SK-MEL-5 (cell line): ENCODE measurements at regions not wholly inside any gene's neighbourhood (a gene's known extent, or its start where the extent isn't known, plus 50 kb on each side); places are given as distances from the start of the nearest gene placed in this dataset.

Experiments used
- DNase-seq: peaks from one replicate; pipeline ENCODE4 v3.0.0-alpha.2; 2016; ENCODE audit warnings: low read depth, low spot score
- in situ Hi-C: cut with HindIII; loops from 2 replicates; pipeline ENCODE4 v1.10.0; 2016; ENCODE audit warnings: low sequenced_read_pairs, high pct_unique_total_duplicates, low pct_unique_long_range_greater_than_20kb

DNA sequence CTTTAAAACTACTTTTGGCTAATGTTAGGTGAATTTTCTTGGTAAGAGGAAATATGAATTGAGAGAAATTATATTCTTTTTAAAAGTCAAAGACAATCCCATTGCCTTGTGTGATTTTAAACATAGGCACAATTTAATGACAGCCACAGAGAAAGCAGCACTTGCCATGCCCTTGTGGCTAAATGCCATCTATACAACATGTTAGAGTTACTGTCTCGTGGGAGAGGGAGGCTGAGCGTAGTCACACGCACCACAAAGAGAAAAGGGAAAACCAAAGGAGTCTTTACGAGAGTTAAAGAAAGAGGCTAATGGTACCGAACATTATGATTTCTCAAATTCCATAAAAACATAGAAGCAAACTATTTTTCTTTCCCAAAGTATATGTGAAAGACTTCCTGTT, 537.9 kb downstream of the PTPRC start:
- DNase-seq: no peak
- in situ Hi-C loops: no loop called here

DNA sequence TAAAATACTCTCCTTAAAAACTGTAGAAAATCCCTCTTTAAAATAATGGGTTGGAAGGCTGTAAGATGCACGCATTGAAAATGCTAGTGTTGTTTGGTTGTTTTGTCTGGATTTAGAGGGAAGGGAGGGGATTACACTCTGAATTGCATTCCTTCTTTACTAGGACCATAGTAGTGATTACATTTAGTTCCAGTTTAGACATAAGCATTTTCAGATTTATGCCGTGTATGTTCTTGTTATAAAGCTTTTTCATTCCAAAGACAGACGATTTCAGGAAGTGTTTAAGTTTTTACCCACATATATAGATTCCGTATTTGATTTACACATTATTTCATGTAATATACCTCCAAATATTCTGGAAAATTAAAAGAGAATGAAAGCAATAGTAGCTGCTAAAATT, 538.4 kb downstream of the PTPRC start:
- DNase-seq: no peak
- in situ Hi-C loops: no loop called here

- in situ Hi-C loops: no loop called here
- DNase-seq: no peak
These were observed 539.8 kb downstream of the PTPRC start for GRCh38 chr1:199178646-199179045.

DNA sequence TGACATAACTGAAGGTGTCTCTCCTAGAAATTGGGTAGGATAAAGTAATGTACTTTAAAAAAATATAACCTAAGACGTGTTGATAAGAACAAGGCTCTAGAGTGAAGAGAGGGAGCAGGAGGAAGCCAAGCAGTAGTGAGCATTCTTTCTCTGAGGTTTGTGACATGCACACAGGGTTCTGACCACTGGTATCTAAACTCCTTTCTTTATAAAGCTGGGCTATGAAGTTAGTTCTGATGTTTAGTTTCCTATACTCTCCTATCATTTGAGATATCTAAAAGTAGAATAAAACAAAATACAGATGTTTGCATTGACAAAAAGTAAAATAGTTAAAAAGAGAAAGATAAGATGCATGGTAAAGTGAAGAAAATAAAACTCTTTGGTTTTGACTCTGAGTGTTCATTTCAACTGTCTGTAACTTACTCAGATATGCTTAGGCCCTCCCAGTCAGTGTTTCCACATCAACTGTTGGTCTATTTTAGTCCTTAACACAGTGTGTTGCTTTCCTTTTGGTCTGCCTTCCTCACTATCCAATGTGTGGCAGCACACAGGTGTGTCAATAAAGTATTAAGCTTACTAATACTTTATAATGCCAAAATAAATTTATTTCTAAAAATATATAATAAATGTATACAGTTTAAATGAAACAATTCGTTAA, 543.5 kb downstream of the PTPRC start:
- no peak for DNase-seq
- in situ Hi-C loops: no loop called here

DNA sequence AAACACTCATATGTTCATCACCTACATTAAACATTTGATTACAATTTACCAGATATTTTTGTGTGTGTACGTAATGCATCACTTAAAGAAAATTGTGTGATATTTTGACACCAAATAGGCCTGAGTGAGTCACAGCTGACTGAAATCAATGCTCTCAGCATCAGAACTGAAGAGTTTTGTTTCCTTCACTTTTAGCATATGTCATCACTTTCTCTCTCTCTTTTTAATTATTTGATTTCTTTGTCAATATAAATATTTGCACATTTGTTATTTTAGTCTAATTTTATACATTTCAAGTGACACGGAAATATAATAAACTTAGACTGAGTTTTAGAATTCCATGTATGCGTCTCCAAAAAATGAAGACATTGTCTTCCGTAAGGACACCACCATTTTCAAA, 545.3 kb downstream of the PTPRC start:
- in situ Hi-C loops: no loop called here
- DNase-seq: no peak

GRCh38 chr1:199194862-199195261, 556.0 kb downstream of the PTPRC start:
- no peak for DNase-seq
- in situ Hi-C loops: no loop called here

- in situ Hi-C loops: no loop called here
These were observed 558.9 kb downstream of the PTPRC start for GRCh38 chr1:199197695-199198094.

GRCh38 chr1:199202331-199202730, 563.5 kb downstream of the PTPRC start:
- no peak for DNase-seq
- in situ Hi-C loops: no loop called here

More at GRCh38 chr1:199197695-199198094, 558.9 kb downstream of the PTPRC start:
- no peak for DNase-seq

GRCh38 chr1:199204231-199204630, 565.4 kb downstream of the PTPRC start:
- in situ Hi-C loops: no loop called here
- DNase-seq: no peak

GRCh38 chr1:199205740-199206441, 567.1 kb downstream of the PTPRC start:
- in situ Hi-C loops: no loop called here

DNA sequence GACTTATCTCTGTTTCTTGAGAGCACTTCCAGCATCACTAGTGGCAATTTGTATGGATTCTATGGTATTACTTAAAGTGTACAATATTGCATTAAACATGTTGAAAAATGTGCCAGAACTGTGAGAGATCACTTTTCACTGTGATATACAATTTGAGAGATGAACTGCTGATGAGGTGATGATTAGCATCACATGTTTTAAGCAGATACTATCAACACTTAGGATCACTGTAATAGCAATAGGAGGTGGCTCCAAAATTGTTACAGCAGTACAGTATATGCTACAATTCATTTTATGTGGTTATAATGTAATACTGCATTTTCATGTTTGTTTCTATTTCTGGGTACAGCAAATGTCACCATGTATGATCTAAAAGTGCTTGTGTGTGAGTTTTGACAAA, 570.0 kb downstream of the PTPRC start:
- no peak for DNase-seq
- in situ Hi-C loops: no loop called here

More at GRCh38 chr1:199205740-199206441, 567.1 kb downstream of the PTPRC start:
- DNase-seq: no peak

- DNase-seq: no peak
- in situ Hi-C loops: no loop called here
These were observed 579.2 kb downstream of the PTPRC start for GRCh38 chr1:199218065-199218464.

DNA sequence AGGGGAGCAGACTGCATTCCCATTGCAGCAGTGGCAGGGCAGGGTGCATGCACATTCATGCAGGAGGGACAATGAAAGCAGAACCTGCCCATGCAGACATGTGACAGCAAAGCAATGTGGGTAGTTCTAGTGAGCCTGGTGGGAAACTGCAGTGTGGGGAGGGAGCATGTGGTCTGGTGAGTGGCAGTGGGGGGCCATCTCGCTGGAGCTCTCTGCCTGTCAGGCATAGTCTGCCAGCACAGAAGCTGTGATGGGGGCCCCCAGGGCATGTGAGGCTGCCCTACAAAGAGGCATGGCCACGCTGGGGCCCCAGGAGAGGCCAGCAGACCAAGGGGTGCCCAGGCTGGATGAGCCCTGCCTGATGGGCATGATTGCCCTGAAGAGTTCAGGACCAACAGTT, 579.7 kb downstream of the PTPRC start:
- in situ Hi-C loops: no loop called here
- DNase-seq: no peak

DNA sequence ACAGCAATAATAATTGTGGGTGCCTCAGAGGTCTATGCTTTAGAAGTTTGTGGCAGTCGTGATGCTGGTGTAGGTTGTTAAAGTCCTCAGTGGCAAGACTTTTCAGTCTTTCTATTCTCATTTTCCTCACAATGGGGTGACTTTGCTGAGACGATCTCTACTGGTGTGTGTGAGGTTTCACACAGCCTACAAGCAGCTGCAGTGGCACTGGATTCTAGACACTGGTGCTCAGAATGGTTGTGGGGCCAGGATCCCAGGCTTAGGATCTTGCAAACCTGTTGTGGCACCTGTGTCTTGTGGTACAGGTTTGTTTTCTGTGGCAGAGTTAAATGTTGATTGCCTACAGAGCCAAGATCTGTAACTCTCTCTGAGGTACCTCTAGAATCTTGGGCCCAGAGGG, 581.2 kb downstream of the PTPRC start:
- no peak for DNase-seq
- in situ Hi-C loops: no loop called here

DNA sequence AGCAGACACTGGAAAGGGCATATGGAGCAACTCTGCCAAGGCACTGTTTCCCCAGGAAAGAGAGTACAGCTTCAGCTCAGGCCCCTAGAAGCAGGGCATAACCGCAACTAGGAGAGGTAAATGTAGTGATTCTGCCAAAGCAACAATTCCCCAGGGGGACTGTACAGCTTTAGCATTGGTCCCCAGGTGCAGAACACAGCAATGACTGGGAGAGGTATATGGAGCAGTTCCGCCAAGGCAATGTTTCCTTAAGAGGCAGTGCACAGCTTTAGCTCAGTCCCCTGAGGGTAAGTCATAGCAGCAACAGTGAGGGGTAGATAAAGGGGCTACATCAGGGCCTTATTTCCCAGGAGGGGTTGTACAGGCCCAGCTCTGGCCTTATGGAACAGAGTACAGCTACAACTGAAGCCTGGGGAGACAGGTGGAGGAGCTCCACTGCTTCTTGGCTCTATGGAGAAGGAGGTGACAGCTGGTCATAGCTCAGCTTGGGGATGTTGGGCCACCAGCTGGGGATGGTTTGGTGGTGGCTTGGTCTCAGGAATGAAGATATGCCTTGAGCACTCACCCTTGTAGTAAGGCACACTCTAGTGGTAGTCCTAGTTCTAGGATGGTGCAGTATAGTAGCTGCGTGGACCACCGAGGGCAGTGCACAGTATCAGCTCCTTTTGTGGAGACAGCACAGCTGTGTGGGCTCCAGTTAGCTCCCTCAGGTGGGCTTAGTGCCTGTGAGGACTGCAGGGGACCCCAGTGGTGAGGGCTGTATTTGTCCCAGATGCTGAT, 582.7 kb downstream of the PTPRC start:
- in situ Hi-C loops: no loop called here
- DNase-seq: no peak

DNA sequence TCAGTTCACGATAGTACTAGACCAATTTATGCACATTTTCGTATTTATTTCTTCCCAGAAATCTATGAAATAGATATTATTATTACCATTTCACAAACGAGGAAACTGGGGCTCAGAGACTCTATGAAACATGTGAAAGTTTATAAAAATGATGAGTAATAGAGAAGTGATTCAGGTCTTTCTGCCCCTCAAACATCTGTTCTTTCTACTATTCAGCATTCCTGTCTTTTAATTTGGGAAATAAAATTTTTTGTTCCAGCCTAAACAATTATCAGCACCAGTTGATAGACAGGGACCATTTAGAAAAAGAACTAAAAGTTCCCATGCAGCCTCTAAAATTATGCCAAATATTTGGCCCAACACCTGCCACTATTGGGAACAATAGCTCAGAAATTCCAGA, 585.1 kb downstream of the PTPRC start:
- no peak for DNase-seq
- in situ Hi-C loops: no loop called here

DNA sequence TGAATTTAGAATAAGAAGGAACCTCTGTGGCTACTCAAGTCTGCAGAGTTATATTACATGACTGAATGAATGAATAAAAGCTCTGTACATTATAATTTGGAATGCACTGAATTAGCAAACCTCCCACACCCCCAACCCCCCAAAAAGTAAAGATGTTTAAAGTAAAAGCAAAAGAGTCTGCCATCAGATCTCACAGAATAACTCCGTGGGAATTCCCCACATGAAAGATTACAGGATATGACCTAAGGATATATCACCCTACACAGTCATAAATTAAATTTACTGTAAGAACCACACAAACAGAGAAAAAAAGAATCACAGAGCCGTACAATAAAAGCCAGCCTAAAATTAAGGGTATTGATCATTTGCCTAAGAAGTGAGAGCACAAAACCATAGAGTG, 587.3 kb downstream of the PTPRC start:
- no peak for DNase-seq
- in situ Hi-C loops: no loop called here

DNA sequence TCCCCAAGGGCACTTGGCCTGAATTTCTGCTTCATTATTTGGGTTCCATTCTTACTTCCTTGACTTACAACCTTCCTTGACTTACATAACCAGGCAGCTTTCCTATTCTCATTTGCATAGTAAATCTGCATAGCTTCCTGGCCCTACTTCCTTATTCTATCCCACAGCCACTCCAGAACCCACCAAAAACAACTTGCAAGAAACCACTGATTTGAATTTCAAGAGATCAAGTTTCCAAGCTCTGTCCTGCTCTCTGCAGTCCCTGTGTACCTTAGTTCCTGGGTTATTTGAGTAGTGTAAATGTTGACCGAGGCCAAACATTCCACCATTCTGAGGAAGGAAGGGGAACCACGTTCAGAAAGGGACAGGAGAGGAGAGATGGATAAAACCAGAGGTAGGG, 603.3 kb downstream of the PTPRC start:
- no peak for DNase-seq
- in situ Hi-C loops: no loop called here

DNA sequence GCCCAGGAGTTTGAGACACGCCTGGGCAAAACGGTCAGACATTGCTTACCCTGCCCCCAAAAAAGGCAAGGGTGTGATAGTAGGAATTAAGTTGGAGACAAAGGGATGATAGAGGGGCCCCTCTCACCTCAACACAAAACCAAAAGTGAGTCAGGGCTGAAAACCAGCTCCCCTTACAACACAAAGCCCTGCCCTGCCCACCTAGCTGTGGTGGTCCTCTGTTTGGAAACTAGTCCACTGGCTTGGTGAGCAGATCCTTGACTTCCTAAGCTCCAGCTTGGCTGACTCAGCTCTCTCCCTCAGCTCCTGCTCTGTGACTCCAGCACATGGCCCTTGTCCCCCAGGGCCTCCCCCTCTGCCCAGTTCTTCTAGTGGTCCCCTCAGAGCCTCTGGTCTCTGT, 603.8 kb downstream of the PTPRC start:
- DNase-seq: no peak
- in situ Hi-C loops: no loop called here
